ENCODE measurements at regions not wholly inside any gene's neighbourhood (a gene's known extent, or its start where the extent isn't known, plus 50 kb on each side); places are given as distances from the start of the nearest gene placed in this dataset.

DNA sequence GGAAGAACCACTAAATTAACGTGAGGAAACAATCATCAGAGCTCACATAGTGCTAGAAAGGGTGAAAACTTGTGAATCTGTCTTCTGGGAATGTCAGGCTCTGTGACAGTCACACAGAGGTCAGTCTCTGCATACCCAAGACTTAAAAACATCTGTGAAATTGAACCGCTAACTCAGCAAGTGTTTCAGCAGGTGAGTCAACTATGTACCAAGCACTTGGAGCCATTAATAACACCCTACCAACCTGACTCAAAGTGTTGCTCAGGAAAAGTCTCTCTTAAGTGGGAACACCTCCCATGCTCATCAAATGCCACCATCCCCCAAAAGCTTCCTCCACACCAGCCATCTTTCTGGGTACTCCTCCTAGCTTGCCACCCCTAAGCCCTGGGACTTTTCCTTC, 92.3 kb upstream of the CARMIL1 start:
- DNase-seq (ENCODE audit: low read depth), result no peak

DNA sequence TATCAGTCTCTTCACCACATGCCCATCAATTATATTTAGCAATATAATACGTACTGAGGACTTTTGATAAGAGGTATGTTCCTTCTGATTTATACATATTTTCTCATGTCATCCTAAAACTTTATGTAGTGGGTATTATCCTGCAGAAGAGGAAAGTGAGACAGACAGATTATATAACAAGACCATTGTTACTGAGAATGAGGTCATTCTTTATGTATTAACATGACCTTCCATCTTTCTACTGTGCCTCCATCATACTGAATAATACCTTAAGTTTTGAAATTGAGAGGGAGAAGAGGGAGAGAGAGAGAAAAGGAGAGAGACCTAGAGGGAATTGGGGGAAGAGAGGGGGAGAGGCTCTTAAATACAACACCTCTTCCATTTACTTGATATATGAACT, 90.9 kb upstream of the CARMIL1 start:
- H3K4me3 ChIP-seq (ENCODE audit: low read depth, low read length), result no peak overlapping the region
- TF ChIP-seq, protein P1, sequence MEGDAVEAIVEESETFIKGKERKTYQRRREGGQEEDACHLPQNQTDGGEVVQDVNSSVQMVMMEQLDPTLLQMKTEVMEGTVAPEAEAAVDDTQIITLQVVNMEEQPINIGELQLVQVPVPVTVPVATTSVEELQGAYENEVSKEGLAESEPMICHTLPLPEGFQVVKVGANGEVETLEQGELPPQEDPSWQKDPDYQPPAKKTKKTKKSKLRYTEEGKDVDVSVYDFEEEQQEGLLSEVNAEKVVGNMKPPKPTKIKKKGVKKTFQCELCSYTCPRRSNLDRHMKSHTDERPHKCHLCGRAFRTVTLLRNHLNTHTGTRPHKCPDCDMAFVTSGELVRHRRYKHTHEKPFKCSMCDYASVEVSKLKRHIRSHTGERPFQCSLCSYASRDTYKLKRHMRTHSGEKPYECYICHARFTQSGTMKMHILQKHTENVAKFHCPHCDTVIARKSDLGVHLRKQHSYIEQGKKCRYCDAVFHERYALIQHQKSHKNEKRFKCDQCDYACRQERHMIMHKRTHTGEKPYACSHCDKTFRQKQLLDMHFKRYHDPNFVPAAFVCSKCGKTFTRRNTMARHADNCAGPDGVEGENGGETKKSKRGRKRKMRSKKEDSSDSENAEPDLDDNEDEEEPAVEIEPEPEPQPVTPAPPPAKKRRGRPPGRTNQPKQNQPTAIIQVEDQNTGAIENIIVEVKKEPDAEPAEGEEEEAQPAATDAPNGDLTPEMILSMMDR (IDR thresholded peaks at IDR 0.05; ENCODE audit: low read depth, low read length, missing control alignments), result no peak
- DNase-seq (ENCODE audit: low read depth), result no peak

More for the DNA sequence above, 92.3 kb upstream of the CARMIL1 start:
- no peak overlapping the region for H3K4me3 ChIP-seq (ENCODE audit: low read depth, low read length)
- TF ChIP-seq, protein P1 (IDR thresholded peaks at IDR 0.05; ENCODE audit: low read depth, low read length, missing control alignments), result no peak

DNA sequence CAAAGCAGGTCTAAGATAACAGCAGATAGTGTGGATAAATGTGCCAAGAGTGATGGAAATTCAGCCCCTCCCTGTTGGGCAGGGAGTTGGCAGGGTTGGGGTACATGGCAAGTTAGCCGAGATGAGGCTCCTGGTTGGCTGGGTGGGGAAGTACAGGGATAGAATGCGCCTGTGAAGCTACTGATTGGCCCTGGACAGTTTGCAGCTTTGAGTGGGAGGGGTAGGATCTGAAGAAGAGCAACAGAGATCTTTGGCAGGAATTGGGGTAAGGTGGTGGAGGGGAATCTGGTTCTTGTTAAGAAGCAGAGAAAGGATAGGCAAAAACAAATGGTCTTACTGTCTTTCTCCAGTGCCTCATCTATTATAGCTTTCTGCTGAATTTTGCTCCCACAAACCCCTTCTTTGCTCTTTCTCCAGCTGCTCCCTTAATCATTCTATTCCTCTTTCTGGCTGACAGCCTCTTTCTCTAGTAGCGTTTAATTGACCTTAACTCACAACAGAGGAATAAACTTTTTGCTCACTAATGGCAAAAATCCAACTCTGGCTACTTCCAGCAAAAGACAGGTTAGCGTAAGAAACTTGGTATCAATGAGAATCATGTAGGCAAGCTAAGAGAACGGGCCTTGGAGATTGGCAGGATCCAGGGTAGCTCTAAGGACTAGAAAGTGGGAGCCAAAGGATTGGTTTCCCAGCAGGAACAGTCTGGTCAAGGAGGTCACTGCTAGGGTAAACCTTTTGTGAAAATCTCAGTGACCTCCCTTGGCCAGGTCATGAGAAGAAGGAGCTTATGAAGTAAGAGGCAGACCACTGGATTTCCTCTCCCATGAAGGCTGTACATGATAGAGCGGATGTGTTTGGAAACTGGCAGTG, 86.3 kb upstream of the CARMIL1 start:
- DNase-seq (ENCODE audit: low read depth), result no peak
- H3K4me3 ChIP-seq (ENCODE audit: low read depth, low read length), result no peak overlapping the region
- TF ChIP-seq, protein P1 (IDR thresholded peaks at IDR 0.05; ENCODE audit: low read depth, low read length, missing control alignments), result no peak

DNA sequence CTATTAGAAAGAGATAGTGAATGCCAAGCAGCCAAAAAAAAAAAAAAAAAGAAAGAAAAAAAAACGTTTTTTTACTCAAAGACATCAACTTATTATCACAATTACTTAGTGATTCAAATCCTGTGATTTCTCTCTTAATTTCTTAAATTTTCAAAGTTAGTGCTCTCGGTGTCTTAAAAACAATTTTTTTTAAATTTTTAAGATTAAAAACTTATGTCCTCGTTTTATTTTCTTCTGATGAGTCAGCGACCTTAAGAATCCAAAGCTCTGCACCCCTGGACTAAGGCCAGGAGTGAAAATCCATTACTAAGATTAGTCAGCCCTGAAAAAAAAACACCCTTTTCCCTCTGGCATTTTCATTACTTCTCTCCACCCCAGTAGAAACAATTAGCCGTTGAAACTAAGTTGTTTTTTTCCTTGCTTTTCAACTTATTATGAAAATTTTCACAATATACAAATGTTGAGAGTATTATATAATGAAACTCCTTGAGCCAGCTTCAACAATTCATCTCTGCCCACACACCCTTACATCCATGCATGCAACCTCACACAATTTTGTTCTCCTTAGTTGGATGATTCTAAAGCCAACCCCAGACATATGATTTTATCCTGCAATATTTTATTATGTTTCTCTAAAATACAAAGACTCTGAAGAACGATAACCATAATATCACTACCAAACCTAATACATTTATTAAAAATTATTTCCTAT, 85.6 kb upstream of the CARMIL1 start:
- TF ChIP-seq, protein P1 (IDR thresholded peaks at IDR 0.05; ENCODE audit: low read depth, low read length, missing control alignments), result no peak
- DNase-seq (ENCODE audit: low read depth), result no peak
- H3K4me3 ChIP-seq (ENCODE audit: low read depth, low read length), result no peak overlapping the region

DNA sequence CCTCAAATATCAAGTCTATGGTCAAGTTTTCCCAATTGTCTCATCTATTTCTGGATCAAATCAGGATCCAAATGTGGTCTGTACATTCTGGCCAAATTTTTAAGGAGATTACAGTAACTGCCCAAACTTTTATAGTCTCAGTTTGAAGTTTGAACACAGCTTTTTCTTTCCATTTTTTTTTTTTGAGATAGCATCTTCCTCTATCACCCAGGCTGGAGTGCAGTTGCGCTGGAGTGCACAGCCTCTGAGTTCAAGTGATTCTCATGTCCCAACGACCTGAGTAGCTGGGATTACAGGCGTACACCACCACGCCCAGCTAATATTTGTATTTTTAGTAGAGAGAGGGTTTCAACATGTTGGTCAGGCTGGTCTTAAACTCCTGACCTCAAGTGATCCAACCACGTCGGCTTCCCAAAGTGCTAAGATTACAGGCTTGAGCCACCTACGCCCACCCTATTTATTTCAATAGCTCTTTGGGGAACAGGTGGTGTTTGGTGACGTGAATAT, 84.9 kb upstream of the CARMIL1 start:
- H3K4me3 ChIP-seq (ENCODE audit: low read depth, low read length), result no peak overlapping the region
- no peak for DNase-seq (ENCODE audit: low read depth)
- TF ChIP-seq, protein P1 (IDR thresholded peaks at IDR 0.05; ENCODE audit: low read depth, low read length, missing control alignments), result no peak

DNA sequence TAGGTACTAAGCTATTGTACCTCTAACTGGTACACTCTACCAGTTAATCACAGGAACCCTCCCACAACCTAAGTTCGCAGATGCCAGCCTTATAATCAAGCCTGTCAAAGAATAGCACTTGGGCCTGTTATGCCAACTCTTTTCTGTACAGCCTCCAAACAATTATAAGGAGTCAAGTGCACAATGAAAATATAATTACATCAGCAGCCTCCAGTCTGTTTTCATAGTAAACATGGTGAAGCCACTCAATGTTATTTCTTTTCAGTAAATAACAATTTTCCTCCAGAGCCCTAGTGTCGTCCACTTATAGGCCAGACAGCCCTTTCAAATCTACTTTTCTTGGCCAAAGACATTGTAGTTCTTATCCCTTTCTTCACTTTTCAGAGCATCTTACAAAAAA, 82.7 kb upstream of the CARMIL1 start:
- TF ChIP-seq, protein P1 (IDR thresholded peaks at IDR 0.05; ENCODE audit: low read depth, low read length, missing control alignments), result no peak

More for the DNA sequence above, 82.7 kb upstream of the CARMIL1 start:
- DNase-seq (ENCODE audit: low read depth), result no peak
- H3K4me3 ChIP-seq (ENCODE audit: low read depth, low read length), result no peak overlapping the region
